AG04450 (cell line): ENCODE measurements at regions not wholly inside any gene's neighbourhood (a gene's known extent, or its start where the extent isn't known, plus 50 kb on each side); places are given as distances from the start of the nearest gene placed in this dataset.

ENCODE experiments used
- CTCF ChIA-PET: fragments of 300-600, 350-600 bp; formaldehyde crosslinking; extraction: SDS; loops from one replicate; lab custom pipeline; 2022; ENCODE audit warnings: antibody characterized with exemption, inconsistent platforms; lab: Charles Lee
- POLR2A ChIA-PET: fragments of 350-600 bp; formaldehyde crosslinking; extraction: SDS; loops from one replicate; lab custom pipeline; 2021; ENCODE audit warnings: antibody characterized with exemption, inconsistent platforms; lab: Yijun Ruan, JAX
- DNase-seq: peaks from one replicate; pipeline ENCODE4 v3.0.0-alpha.2; 2011; ENCODE audit warnings: low read depth, low spot score
- H3K27ac ChIP-seq: one replicate; pipeline ENCODE4 v1.5.1; 2012; ENCODE audit warnings: low read depth, low read length, control low read depth
- H3K27me3 ChIP-seq: one replicate; pipeline ENCODE4 v1.6.0; 2012; ENCODE audit warnings: low read length; ENCODE audit not compliant: control insufficient read depth, insufficient read depth
- H3K4me3 ChIP-seq: 2 replicates; pipeline ENCODE4 v1.5.1; 2011; ENCODE audit warnings: mild to moderate bottlenecking, low read depth, low read length, control low read depth
- H3K9me3 ChIP-seq: 2 replicates; pipeline ENCODE4 v1.5.1; 2012; ENCODE audit warnings: low read length; ENCODE audit not compliant: control insufficient read depth, insufficient read depth
- TF ChIP-seq, protein P1 (sequence below): IDR thresholded peaks from 2 replicates; pipeline ENCODE4 v1.5.1; 2011; ENCODE audit warnings: low read depth, low read length, control low read depth, inconsistent platforms

DNA sequence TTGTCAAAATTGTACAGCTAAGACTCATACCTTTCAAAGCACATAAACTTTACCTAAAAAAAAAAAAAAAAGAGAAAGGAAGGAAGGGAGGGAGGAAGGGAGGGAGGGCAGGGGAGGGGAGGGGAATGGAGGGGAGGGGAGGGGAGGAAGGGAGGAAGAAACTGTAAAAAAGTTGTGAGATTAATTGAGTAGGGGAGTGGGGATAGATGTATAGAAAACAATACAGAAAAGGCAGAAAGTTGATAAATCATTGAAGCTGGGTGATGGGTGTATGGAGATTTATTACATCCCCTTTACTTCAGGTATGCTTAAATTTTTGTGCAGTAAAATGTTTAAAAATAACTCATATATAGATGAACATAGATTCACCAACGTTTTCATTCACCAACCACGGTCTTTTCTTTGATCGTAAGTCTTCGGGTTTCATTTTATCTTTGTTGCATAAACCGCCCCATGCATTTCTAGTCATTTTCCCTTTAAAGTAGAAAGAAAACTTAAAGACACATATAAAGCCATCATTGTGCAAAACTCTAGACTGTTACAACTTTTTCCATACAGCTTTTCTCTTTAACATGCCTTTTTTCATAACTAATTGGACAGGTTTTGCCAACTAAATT is 191.2 kb upstream of the KRR1 start:
- Histone ChIP-seq H3K4me3 (no peak overlapping the region), H3K9me3 (no peaks in the 10 kb centered on the region; the same call in 1 of the 2 replicates), H3K27ac (no peak overlapping the region), H3K27me3 (no peaks in the 10 kb centered on the region)
- CTCF ChIA-PET = interaction anchor here (0.6 to 0.8 kb wide), 2 partner anchors 8 to 10 kb away, joined by 3 to 5 read pairs; no protein-coding TSS in a partner anchor
- no peak for DNase-seq
- TF ChIP-seq, protein P1, sequence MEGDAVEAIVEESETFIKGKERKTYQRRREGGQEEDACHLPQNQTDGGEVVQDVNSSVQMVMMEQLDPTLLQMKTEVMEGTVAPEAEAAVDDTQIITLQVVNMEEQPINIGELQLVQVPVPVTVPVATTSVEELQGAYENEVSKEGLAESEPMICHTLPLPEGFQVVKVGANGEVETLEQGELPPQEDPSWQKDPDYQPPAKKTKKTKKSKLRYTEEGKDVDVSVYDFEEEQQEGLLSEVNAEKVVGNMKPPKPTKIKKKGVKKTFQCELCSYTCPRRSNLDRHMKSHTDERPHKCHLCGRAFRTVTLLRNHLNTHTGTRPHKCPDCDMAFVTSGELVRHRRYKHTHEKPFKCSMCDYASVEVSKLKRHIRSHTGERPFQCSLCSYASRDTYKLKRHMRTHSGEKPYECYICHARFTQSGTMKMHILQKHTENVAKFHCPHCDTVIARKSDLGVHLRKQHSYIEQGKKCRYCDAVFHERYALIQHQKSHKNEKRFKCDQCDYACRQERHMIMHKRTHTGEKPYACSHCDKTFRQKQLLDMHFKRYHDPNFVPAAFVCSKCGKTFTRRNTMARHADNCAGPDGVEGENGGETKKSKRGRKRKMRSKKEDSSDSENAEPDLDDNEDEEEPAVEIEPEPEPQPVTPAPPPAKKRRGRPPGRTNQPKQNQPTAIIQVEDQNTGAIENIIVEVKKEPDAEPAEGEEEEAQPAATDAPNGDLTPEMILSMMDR = no peak
- POLR2A ChIA-PET = no interaction called here

GRCh38 chr12:75701859-75702258 is 190.4 kb upstream of the KRR1 start:
- Histone ChIP-seq H3K27ac (no peak overlapping the region), H3K27me3 (no peaks in the 10 kb centered on the region), H3K4me3 (no peak overlapping the region), H3K9me3 (no peaks in the 10 kb centered on the region; the same call in 1 of the 2 replicates)
- TF ChIP-seq, protein P1 = no peak
- DNase-seq = no peak
- ChIA-PET CTCF (interaction anchor here (0.6 to 0.8 kb wide), 2 partner anchors 8 to 11 kb away, joined by 3 to 5 read pairs; no protein-coding TSS in a partner anchor), POLR2A (no interaction called here)

GRCh38 chr12:75699728-75700496 is 188.5 kb upstream of the KRR1 start:
- no peak for DNase-seq
- H3K9me3 ChIP-seq = no peaks in the 10 kb centered on the region; the same call in 1 of the 2 replicates
- TF ChIP-seq, protein P1 = no peak
- H3K4me3 ChIP-seq = no peak overlapping the region
- CTCF ChIA-PET = no interaction called here
- H3K27ac ChIP-seq = no peak overlapping the region
- no peaks in the 10 kb centered on the region for H3K27me3 ChIP-seq
- POLR2A ChIA-PET = no interaction called here

DNA sequence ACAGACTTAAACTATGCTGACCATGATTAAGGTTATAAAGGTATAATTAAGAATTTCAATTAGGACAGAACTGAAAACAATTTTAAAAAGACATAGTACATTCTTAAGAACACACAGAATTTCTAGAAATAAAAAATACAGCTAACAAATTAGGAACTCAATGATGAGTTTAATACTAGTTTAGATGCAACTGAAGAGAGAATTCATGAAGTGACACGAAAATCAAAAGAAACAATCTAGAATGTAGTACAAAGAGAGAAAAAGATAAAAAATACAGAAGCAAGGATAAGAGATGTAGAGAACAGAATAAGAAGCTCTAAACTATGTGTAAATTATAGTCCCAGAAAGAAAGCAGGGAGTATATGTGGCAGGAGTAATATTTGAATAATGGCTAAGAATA is 187.8 kb upstream of the KRR1 start:
- DNase-seq = no peak
- CTCF ChIA-PET = interaction anchor here (0.6 to 1.0 kb wide), 2 partner anchors 96 to 140 kb away, joined by 3 read pairs; no protein-coding TSS in a partner anchor
- H3K27ac ChIP-seq = no peak overlapping the region
- H3K27me3 ChIP-seq = no peaks in the 10 kb centered on the region
- POLR2A ChIA-PET = no interaction called here
- TF ChIP-seq, protein P1 = no peak
- no peaks in the 10 kb centered on the region for H3K9me3 ChIP-seq
- no peak overlapping the region for H3K4me3 ChIP-seq

DNA sequence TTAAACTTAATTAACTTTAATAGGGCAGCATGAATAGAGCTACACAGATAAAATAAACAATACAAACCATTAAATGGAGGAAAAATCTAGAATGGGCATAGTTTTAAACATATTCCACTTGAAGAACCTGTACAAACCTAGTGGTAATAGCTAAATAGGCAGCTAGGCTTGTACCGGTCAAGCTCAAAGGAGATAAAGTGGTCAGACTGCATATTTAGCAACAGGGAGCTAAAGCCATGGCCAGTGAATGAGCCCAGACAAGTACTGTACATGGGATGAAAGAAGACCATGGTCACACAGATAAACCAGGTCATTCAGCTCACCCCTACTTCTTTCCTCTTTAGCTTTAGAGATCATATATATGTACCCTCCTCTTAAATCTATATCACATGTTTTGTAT is 186.6 kb upstream of the KRR1 start:
- CTCF ChIA-PET = interaction anchor here (1.0 kb wide), 1 partner anchor 21 kb away, joined by 4 read pairs; no protein-coding TSS in a partner anchor
- Histone ChIP-seq H3K27ac (no peak overlapping the region), H3K4me3 (no peak overlapping the region), H3K27me3 (no peaks in the 10 kb centered on the region), H3K9me3 (no peaks in the 10 kb centered on the region)
- no peak for DNase-seq
- TF ChIP-seq, protein P1 = no peak
- POLR2A ChIA-PET = no interaction called here
